WTC11 (cell line): ENCODE measurements at regions not wholly inside any gene's neighbourhood (a gene's known extent, or its start where the extent isn't known, plus 50 kb on each side); places are given as distances from the start of the nearest gene placed in this dataset.

Experiments used
- ATAC-seq: fragments of 200-7000 bp; cut with Tn5 transposase; 2 replicates; pipeline ENCODE4 v1.10.0; 2021; ENCODE audit warnings: mild to moderate bottlenecking, moderate library complexity
- CTCF ChIA-PET: fragments of 300-600 bp; sonication (Branson Sonifier 250); formaldehyde crosslinking; loops from one replicate; lab custom pipeline; 2021; ENCODE audit warnings: antibody characterized with exemption; lab: Charles Lee
- POLR2A ChIA-PET: fragments of 350-600 bp; sonication (Branson Sonifier 250); formaldehyde crosslinking; loops from one replicate; lab custom pipeline; 2021; ENCODE audit warnings: antibody characterized with exemption; lab: Charles Lee
- DNase-seq: peaks from one replicate; pipeline ENCODE4 v3.0.0; 2021; ENCODE audit warnings: low spot score
- H3K27ac Mint-ChIP-seq: 2 replicates; pipeline ENCODE4 v1.8.0; 2021; ENCODE audit warnings: mixed read lengths
- H3K27me3 Mint-ChIP-seq: 2 replicates; pipeline ENCODE4 v1.8.0; 2021; ENCODE audit warnings: low read depth, mild to moderate bottlenecking, moderate library complexity, mixed read lengths
- H3K36me3 Mint-ChIP-seq: 2 replicates; pipeline ENCODE4 v1.8.0; 2021; ENCODE audit warnings: mixed read lengths
- H3K4me1 Mint-ChIP-seq: 2 replicates; pipeline ENCODE4 v1.8.0; 2022; ENCODE audit warnings: mixed read lengths
- H3K4me3 Mint-ChIP-seq: 2 replicates; pipeline ENCODE4 v1.8.0; 2021; ENCODE audit warnings: mild to moderate bottlenecking, moderate library complexity, mixed read lengths
- H3K9me3 Mint-ChIP-seq: 2 replicates; pipeline ENCODE4 v1.8.0; 2021; ENCODE audit warnings: mixed read lengths
- AR ChIP-seq: fragments of 250-450 bp; sonication (Bioruptor Pico); IDR thresholded peaks from 2 replicates; pipeline ENCODE4 v1.9.0; 2021; ENCODE audit warnings: mild to moderate bottlenecking
- ARID4B ChIP-seq: sonication (generic); formaldehyde crosslinking; IDR thresholded peaks from 2 replicates; pipeline ENCODE4 v1.8.0; 2023; ENCODE audit warnings: missing genetic modification reagents, mild to moderate bottlenecking, borderline replicate concordance
- CDX4 ChIP-seq: fragments of 250-450 bp; sonication (Bioruptor Pico); IDR thresholded peaks from 2 replicates; pipeline ENCODE4 v1.9.0; 2021; ENCODE audit warnings: moderate library complexity, mild to moderate bottlenecking, inconsistent platforms, borderline replicate concordance
- CREB1 ChIP-seq: sonication (generic); formaldehyde crosslinking; IDR thresholded peaks from 2 replicates; pipeline ENCODE4 v1.8.0; 2023; ENCODE audit warnings: mild to moderate bottlenecking, missing genetic modification reagents
- CREM ChIP-seq: sonication (generic); formaldehyde crosslinking; IDR thresholded peaks from 2 replicates; pipeline ENCODE4 v1.8.1; 2022; ENCODE audit warnings: mild to moderate bottlenecking, missing genetic modification reagents, moderate library complexity
- ERG ChIP-seq: fragments of 250-450 bp; sonication (Bioruptor Pico); IDR thresholded peaks from 2 replicates; pipeline ENCODE4 v1.8.0; 2021; ENCODE audit warnings: mild to moderate bottlenecking
- FOXJ3 ChIP-seq: sonication (generic); formaldehyde crosslinking; IDR thresholded peaks from 2 replicates; pipeline ENCODE4 v1.9.0; 2021; ENCODE audit warnings: missing genetic modification reagents, mild to moderate bottlenecking, borderline replicate concordance
- MXD4 ChIP-seq: fragments of 250-450 bp; sonication (Bioruptor Pico); IDR thresholded peaks from 2 replicates; pipeline ENCODE4 v1.8.0; 2021; ENCODE audit warnings: mild to moderate bottlenecking, moderate library complexity, borderline replicate concordance
- NFATC4 ChIP-seq: fragments of 250-450 bp; sonication (Bioruptor Pico); IDR thresholded peaks from 2 replicates; pipeline ENCODE4 v1.9.0; 2021; ENCODE audit warnings: mild to moderate bottlenecking
- NFE2L1 ChIP-seq: sonication (generic); formaldehyde crosslinking; IDR thresholded peaks from 2 replicates; pipeline ENCODE4 v1.8.1; 2023; ENCODE audit warnings: missing genetic modification reagents
- NFYB ChIP-seq: sonication (generic); formaldehyde crosslinking; conservative IDR thresholded peaks from 2 replicates; pipeline ENCODE4 v1.8.0; 2022; ENCODE audit warnings: low read depth, missing genetic modification reagents
- NR2C2 ChIP-seq: sonication (generic); formaldehyde crosslinking; IDR thresholded peaks from 2 replicates; pipeline ENCODE4 v1.8.0; 2022; ENCODE audit warnings: mild to moderate bottlenecking, missing genetic modification reagents
- RELA ChIP-seq: sonication (generic); formaldehyde crosslinking; IDR thresholded peaks from 2 replicates; pipeline ENCODE4 v1.8.1; 2022; ENCODE audit warnings: missing genetic modification reagents, mild to moderate bottlenecking, borderline replicate concordance
- ZNF423 ChIP-seq: fragments of 250-450 bp; sonication (Bioruptor Pico); IDR thresholded peaks from 2 replicates; pipeline ENCODE4 v2.1.2; 2022; ENCODE audit warnings: mild to moderate bottlenecking, moderate library complexity
- ZNF532 ChIP-seq: fragments of 250-450 bp; sonication (Bioruptor Pico); IDR thresholded peaks from 2 replicates; pipeline ENCODE4 v1.9.0; 2021; ENCODE audit warnings: mild to moderate bottlenecking, borderline replicate concordance
- TF ChIP-seq, protein P1 (sequence below): sonication (generic); formaldehyde crosslinking; IDR thresholded peaks from 2 replicates; pipeline ENCODE4 v1.8.1; 2022; ENCODE audit warnings: missing genetic modification reagents, borderline replicate concordance

DNA sequence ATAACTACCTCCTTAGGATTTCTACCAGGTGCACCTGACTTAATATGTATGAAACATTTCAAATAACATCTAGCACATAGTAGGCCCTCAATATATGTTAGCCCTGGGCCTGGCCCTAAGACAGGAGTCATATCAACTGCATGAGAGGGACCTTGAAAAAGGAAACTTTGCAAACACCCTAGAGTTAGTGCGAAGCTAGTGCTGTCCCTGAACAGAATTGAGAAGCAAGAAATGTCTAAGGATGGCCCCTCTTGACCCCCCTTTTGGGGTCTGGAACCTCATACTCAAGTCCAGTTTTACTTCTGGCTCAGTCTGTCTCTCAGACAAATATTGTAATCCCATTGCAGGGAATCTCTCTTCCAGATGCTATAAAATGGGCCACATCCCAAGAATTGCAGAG, 80.5 kb downstream of the CBLN1 start:
- CTCF ChIA-PET, result no interaction called here

More for the DNA sequence above, 80.5 kb downstream of the CBLN1 start:
- TF ChIP-seq NFYB (no peak), ARID4B (CRISPR knock-in tag) (no peak), ZNF423 (CRISPR knock-in tag) (no peak), MXD4 (no peak), ERG (CRISPR knock-in tag) (no peak), CREM (CRISPR knock-in tag) (no peak), CREB1 (no peak), FOXJ3 (CRISPR knock-in tag) (no peak), RELA (CRISPR knock-in tag) (no peak), AR (CRISPR knock-in tag) (no peak), CDX4 (CRISPR knock-in tag) (no peak), ZNF532 (CRISPR knock-in tag) (no peak), NR2C2 (CRISPR knock-in tag) (no peak), NFATC4 (CRISPR knock-in tag) (no peak), NFE2L1 (CRISPR knock-in tag) (no peak)
- TF ChIP-seq, protein P1, sequence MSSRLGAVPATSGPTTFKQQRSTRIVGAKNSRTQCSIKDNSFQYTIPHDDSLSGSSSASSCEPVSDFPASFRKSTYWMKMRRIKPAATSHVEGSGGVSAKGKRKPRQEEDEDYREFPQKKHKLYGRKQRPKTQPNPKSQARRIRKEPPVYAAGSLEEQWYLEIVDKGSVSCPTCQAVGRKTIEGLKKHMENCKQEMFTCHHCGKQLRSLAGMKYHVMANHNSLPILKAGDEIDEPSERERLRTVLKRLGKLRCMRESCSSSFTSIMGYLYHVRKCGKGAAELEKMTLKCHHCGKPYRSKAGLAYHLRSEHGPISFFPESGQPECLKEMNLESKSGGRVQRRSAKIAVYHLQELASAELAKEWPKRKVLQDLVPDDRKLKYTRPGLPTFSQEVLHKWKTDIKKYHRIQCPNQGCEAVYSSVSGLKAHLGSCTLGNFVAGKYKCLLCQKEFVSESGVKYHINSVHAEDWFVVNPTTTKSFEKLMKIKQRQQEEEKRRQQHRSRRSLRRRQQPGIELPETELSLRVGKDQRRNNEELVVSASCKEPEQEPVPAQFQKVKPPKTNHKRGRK (CRISPR knock-in tag), result no peak
- TF ChIP-seq, all 79 proteins: peak for 0
- no peaks in the 10 kb centered on the region for H3K36me3 Mint-ChIP-seq
- POLR2A ChIA-PET, result no interaction called here
- no peak overlapping the region for H3K4me3 Mint-ChIP-seq
- no peak overlapping the region for H3K27ac Mint-ChIP-seq
- no peak for ATAC-seq
- peaks cover 5% of the 10 kb centered on the region for H3K9me3 Mint-ChIP-seq
- H3K27me3 Mint-ChIP-seq, result peaks cover 2% of the 10 kb centered on the region; the same call in 1 of the 2 replicates
- H3K4me1 Mint-ChIP-seq, result no peaks in the 10 kb centered on the region
- no peak for DNase-seq
